IMR-90 (cell line): ENCODE measurements at regions not wholly inside any gene's neighbourhood (a gene's known extent, or its start where the extent isn't known, plus 50 kb on each side); places are given as distances from the start of the nearest gene placed in this dataset.

Experiments used
- ATAC-seq: fragments of 200-7000 bp; cut with Tn5 transposase; 2 replicates; pipeline ENCODE4 v1.9.1; 2020; ENCODE audit warnings: low read depth, mild to moderate bottlenecking, moderate library complexity
- BruUV-seq: library from RNA; stranded (reverse); fragments of 400-500 nt; replicated peaks from 2 replicates; lab custom pipeline; 2021; lab: Mats Ljungman, UMichigan
- CTCF ChIA-PET: fragments of 300-600 bp; formaldehyde crosslinking; extraction: SDS; loops from one replicate; lab custom pipeline; 2021; ENCODE audit warnings: antibody characterized with exemption; lab: Yijun Ruan, JAX
- POLR2A ChIA-PET: fragments of 300-600 bp; sonication (Branson Sonifier 250); formaldehyde crosslinking; loops from one replicate; lab custom pipeline; 2022; ENCODE audit warnings: antibody characterized with exemption; ENCODE audit not compliant: unreplicated experiment; lab: Charles Lee
- DNase-seq: peaks from one replicate; pipeline ENCODE4 v3.0.0; 2013
- H2AFZ ChIP-seq: replicated peaks from 2 replicates; pipeline ENCODE3; 2013; ENCODE audit warnings: low read length, mild to moderate bottlenecking; ENCODE audit not compliant: poor library complexity
- H2AK5ac ChIP-seq: 2 replicates; pipeline ENCODE4 v1.6.1; 2013; ENCODE audit warnings: low read depth, low read length, inconsistent platforms
- H2AK9ac ChIP-seq: replicated peaks from 2 replicates; pipeline ENCODE3; 2013; ENCODE audit warnings: mild to moderate bottlenecking, low read depth, low read length, moderate library complexity; ENCODE audit not compliant: poor library complexity
- H2BK120ac ChIP-seq: 2 replicates; pipeline ENCODE4 v1.6.1; 2013; ENCODE audit warnings: low read depth, low read length, inconsistent platforms
- H2BK15ac ChIP-seq: 3 replicates; pipeline ENCODE4 v1.6.1; 2013; ENCODE audit warnings: low read depth, low read length, inconsistent platforms
- H2BK20ac ChIP-seq: 2 replicates; pipeline ENCODE4 v1.6.1; 2013; ENCODE audit warnings: low read depth, mild to moderate bottlenecking, inconsistent platforms, low read length, moderate library complexity
- H2BK5ac ChIP-seq: 2 replicates; pipeline ENCODE4 v1.6.1; 2013; ENCODE audit warnings: mild to moderate bottlenecking, low read depth, low read length, inconsistent platforms; ENCODE audit not compliant: poor library complexity, severe bottlenecking
- H3K14ac ChIP-seq: replicated peaks from 2 replicates; pipeline ENCODE4 v1.6.1; 2013; ENCODE audit warnings: low read depth, low read length, inconsistent platforms
- H3K18ac ChIP-seq: 2 replicates; pipeline ENCODE4 v1.6.1; 2013; ENCODE audit warnings: low read depth, low read length, control low read depth
- H3K23ac ChIP-seq: 2 replicates; pipeline ENCODE4 v1.6.1; 2013; ENCODE audit warnings: low read depth, low read length, inconsistent platforms
- H3K27ac ChIP-seq: 2 replicates; pipeline ENCODE4 v1.5.1; 2013; ENCODE audit warnings: mild to moderate bottlenecking, control low read depth, low read length; ENCODE audit not compliant: insufficient read depth
- H3K27me3 ChIP-seq: 2 replicates; pipeline ENCODE4 v1.6.1; 2013; ENCODE audit warnings: low read length; ENCODE audit not compliant: control insufficient read depth, insufficient read depth
- H3K36me3 ChIP-seq: 2 replicates; pipeline ENCODE4 v1.6.1; 2013; ENCODE audit warnings: low read length, mixed read lengths; ENCODE audit not compliant: control insufficient read depth, insufficient read depth
- H3K4ac ChIP-seq: 2 replicates; pipeline ENCODE4 v1.6.1; 2013; ENCODE audit warnings: low read depth, low read length, inconsistent platforms
- H3K4me1 ChIP-seq: 2 replicates; pipeline ENCODE4 v1.6.1; 2013; ENCODE audit warnings: low read length, mixed read lengths; ENCODE audit not compliant: control insufficient read depth, insufficient read depth
- H3K4me2 ChIP-seq: 2 replicates; pipeline ENCODE4 v1.6.1; 2013; ENCODE audit warnings: low read depth, mild to moderate bottlenecking, control low read depth, low read length, moderate library complexity
- H3K4me3 ChIP-seq: 2 replicates; pipeline ENCODE4 v1.5.1; 2013; ENCODE audit warnings: low read depth, mild to moderate bottlenecking, control low read depth, low read length, moderate library complexity; ENCODE audit not compliant: insufficient read depth
- H3K56ac ChIP-seq: 2 replicates; pipeline ENCODE4 v1.6.1; 2013; ENCODE audit warnings: low read length, inconsistent platforms; ENCODE audit not compliant: insufficient read depth; ENCODE audit errors: extremely low read depth
- H3K79me1 ChIP-seq, 2 experiments: 2 replicates each; pipeline ENCODE4 v1.6.1; 2013; ENCODE audit warnings: low read length in 2 of 2, inconsistent platforms in 1 of 2, low read depth in 1 of 2
- H3K9ac ChIP-seq: 2 replicates; pipeline ENCODE4 v1.6.1; 2013; ENCODE audit warnings: low read depth, low read length, control low read depth
- H3K9me1 ChIP-seq: 2 replicates; pipeline ENCODE4 v1.6.1; 2013; ENCODE audit warnings: low read length, inconsistent platforms; ENCODE audit not compliant: insufficient read depth
- H3K9me3 ChIP-seq: 2 replicates; pipeline ENCODE4 v1.6.1; 2013; ENCODE audit warnings: low read length; ENCODE audit not compliant: control insufficient read depth, insufficient read depth
- H4K20me1 ChIP-seq: 2 replicates; pipeline ENCODE4 v1.6.1; 2013; ENCODE audit warnings: low read length, inconsistent platforms; ENCODE audit not compliant: insufficient read depth
- H4K5ac ChIP-seq: 2 replicates; pipeline ENCODE4 v1.6.1; 2013; ENCODE audit warnings: mild to moderate bottlenecking, low read depth, low read length, control low read depth
- H4K8ac ChIP-seq, 2 experiments: 2 replicates each; pipeline ENCODE4 v1.6.1; 2013; ENCODE audit warnings: low read depth in 2 of 2, low read length in 2 of 2, control low read depth in 1 of 2, inconsistent platforms in 1 of 2
- H4K91ac ChIP-seq: 2 replicates; pipeline ENCODE4 v1.6.1; 2013; ENCODE audit warnings: low read depth, low read length, inconsistent platforms; ENCODE audit not compliant: insufficient read depth
- BHLHE40 ChIP-seq: fragments of 150-350 bp; IDR thresholded peaks from 2 replicates; pipeline ENCODE4 v1.6.1; 2016; ENCODE audit warnings: mild to moderate bottlenecking, low read depth, low read length
- CEBPB ChIP-seq: IDR thresholded peaks from 2 replicates; pipeline ENCODE4 v1.6.1; 2012; ENCODE audit warnings: low read depth, low read length, improper control_type of control experiment
- CHD1 ChIP-seq: IDR thresholded peaks from 2 replicates; pipeline ENCODE4 v1.6.1; 2012; ENCODE audit warnings: low read depth, low read length, improper control_type of control experiment
- CTCF ChIP-seq: conservative IDR thresholded peaks from 2 replicates; pipeline ENCODE4 v1.5.1; 2012; ENCODE audit warnings: mild to moderate bottlenecking, low read depth, low read length, improper control_type of control experiment
- ELK1 ChIP-seq: fragments of 150-350 bp; IDR thresholded peaks from 2 replicates; pipeline ENCODE4 v1.6.1; 2016; ENCODE audit warnings: low read depth, mild to moderate bottlenecking, low read length, moderate library complexity, borderline replicate concordance
- FOS ChIP-seq: fragments of 150-350 bp; IDR thresholded peaks from 2 replicates; pipeline ENCODE4 v1.6.1; 2016; ENCODE audit warnings: low read depth, low read length
- MAZ ChIP-seq: IDR thresholded peaks from 2 replicates; pipeline ENCODE4 v1.6.1; 2012; ENCODE audit warnings: low read depth, mild to moderate bottlenecking, low read length, improper control_type of control experiment, moderate library complexity, borderline replicate concordance
- MXI1 ChIP-seq: IDR thresholded peaks from 2 replicates; pipeline ENCODE4 v1.6.1; 2012; ENCODE audit warnings: low read depth, mild to moderate bottlenecking, low read length, moderate library complexity, borderline replicate concordance
- NFE2L2 ChIP-seq: fragments of 150-350 bp; IDR thresholded peaks from 2 replicates; pipeline ENCODE4 v1.6.1; 2016; ENCODE audit warnings: low read depth, mild to moderate bottlenecking, low read length
- POLR2A ChIP-seq: IDR thresholded peaks from 2 replicates; pipeline ENCODE4 v1.6.1; 2012; ENCODE audit warnings: mild to moderate bottlenecking, low read depth, low read length
- RAD21 ChIP-seq: IDR thresholded peaks from 2 replicates; pipeline ENCODE4 v1.6.1; 2012; ENCODE audit warnings: low read length, improper control_type of control experiment
- RFX5 ChIP-seq: IDR thresholded peaks from 2 replicates; pipeline ENCODE4 v1.8.0; 2012; ENCODE audit warnings: low read depth, mild to moderate bottlenecking, low read length, moderate library complexity
- SMC3 ChIP-seq: fragments of 150-350 bp; IDR thresholded peaks from 2 replicates; pipeline ENCODE4 v1.6.1; 2016; ENCODE audit warnings: low read depth, mild to moderate bottlenecking, antibody characterized with exemption, low read length, moderate library complexity
- USF2 ChIP-seq: fragments of 150-350 bp; IDR thresholded peaks from 2 replicates; pipeline ENCODE4 v1.6.1; 2017; ENCODE audit warnings: mild to moderate bottlenecking, antibody characterized with exemption, low read length, low read depth
- whole genome bisulfite sequencing, 2 experiments: methylation state at CpG; one replicate each; pipeline versions ENCODE4 v1.1.5 to v1.1.7; 2013; ENCODE audit warnings: missing lambda C conversion rate in 2 of 2; ENCODE audit not compliant: insufficient read length in 1 of 2; ENCODE audit errors: extremely low coverage in 2 of 2; 5-methylcytosine and 5-hydroxymethylcytosine counted together
- dilution Hi-C: fragments of 300-500 bp; cut with HindIII; formaldehyde crosslinking; loops from one replicate; pipeline ENCODE4 v1.14.3; 2018; ENCODE audit warnings: low sequenced_read_pairs; ENCODE audit not compliant: unreplicated experiment
- in situ Hi-C: fragments of 300-500 bp; cut with MboI; formaldehyde crosslinking; loops from 3 replicates; pipeline ENCODE4 v1.14.3; 2019; ENCODE audit warnings: low sequenced_read_pairs, inconsistent platforms, mixed read lengths
- intact Hi-C: fragments of 100-400 bp; cut with micrococcal nuclease; formaldehyde crosslinking; loops from 2 replicates; pipeline ENCODE4 v1.10.0; 2022

- CTCF ChIA-PET: interaction anchor here (1.2 kb wide), 1 partner anchor 35 kb away, joined by 3 read pairs; no protein-coding TSS in a partner anchor
Observed at GRCh38 chr3:193932576-193932975, 203.4 kb upstream of the HES1 start.

More at GRCh38 chr3:193932576-193932975, 203.4 kb upstream of the HES1 start:
- Histone ChIP-seq H3K14ac (no peak overlapping the region), H3K9me3 (no peaks in the 10 kb centered on the region), H2BK5ac (no peak overlapping the region), H2BK15ac (no peak overlapping the region), H4K8ac (no peak overlapping the region), H3K9me1 (no peaks in the 10 kb centered on the region), H3K79me1 (no peaks in the 10 kb centered on the region), H3K9ac (no peak overlapping the region), H3K4ac (no peak overlapping the region), H3K27me3 (peaks cover 11% of the 10 kb centered on the region), H2AK9ac (no peak overlapping the region), H3K36me3 (no peaks in the 10 kb centered on the region), H2BK20ac (no peak overlapping the region), H4K20me1 (no peaks in the 10 kb centered on the region), H3K56ac (no peak overlapping the region), H4K5ac (no peak overlapping the region), H3K4me2 (no peak overlapping the region), H3K4me1 (no peaks in the 10 kb centered on the region), H3K18ac (no peak overlapping the region), H2AFZ (no peak overlapping the region), H2AK5ac (no peak overlapping the region), H3K4me3 (no peak overlapping the region), H2BK120ac (no peak overlapping the region), H4K91ac (no peak overlapping the region), H3K27ac (no peak overlapping the region), H3K23ac (no peak overlapping the region)
- no TSS peak for BruUV-seq
- dilution Hi-C loops (no loop called here), in situ Hi-C loops (no loop called here), intact Hi-C loops (no loop called here)
- DNase-seq (no peak), ATAC-seq (no peak)
- POLR2A ChIA-PET: no interaction called here
- no peak for TF ChIP-seq RAD21
- TF ChIP-seq CEBPB: no peak
- no peak for TF ChIP-seq POLR2A
- TF ChIP-seq SMC3: no peak
- TF ChIP-seq FOS: no peak
- no peak for TF ChIP-seq CTCF
- no peak for TF ChIP-seq NFE2L2
- no peak for TF ChIP-seq MXI1
- no peak for TF ChIP-seq CHD1
- TF ChIP-seq MAZ: no peak
- TF ChIP-seq RFX5: no peak
- TF ChIP-seq BHLHE40: no peak
- no peak for TF ChIP-seq USF2
- no peak for TF ChIP-seq ELK1
- no CpG with 5 or more reads among the region's 4 CpGs for WGBS, 2 experiments
